Urothelium cell line (cell line): ENCODE measurements at regions not wholly inside any gene's neighbourhood (a gene's known extent, or its start where the extent isn't known, plus 50 kb on each side); places are given as distances from the start of the nearest gene placed in this dataset.
A peak's percentile ranks its signal among the peaks of the same experiment; 100 is the strongest.

Experiments
- DNase-seq: peaks from one replicate; pipeline ENCODE4 v3.0.0; 2011; ENCODE audit warnings: low spot score, mixed read lengths
- FAIRE-seq: peaks from 2 replicates; lab custom pipeline; 2011; peaks lifted over from hg19 to GRCh38; lab: Jason Lieb, UNC

DNA sequence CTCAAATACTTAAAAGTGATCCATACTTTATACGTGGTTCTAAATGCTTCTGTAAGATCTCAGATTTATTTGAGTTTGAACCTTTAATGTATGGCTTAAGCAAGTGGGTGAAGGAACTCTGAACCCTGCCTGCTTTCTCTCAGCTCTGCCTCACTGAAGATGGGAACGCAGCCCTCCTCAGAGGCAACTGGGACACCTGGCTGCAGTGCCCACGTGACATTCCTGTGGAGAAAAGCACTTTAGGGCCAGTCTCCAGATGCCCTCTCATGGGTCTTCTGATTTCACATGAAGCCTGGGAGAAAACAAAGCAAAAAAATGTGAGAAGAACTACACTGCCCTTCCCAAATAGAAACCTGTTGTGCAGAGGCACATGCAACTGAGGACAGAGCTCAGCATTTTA is 242.6 kb upstream of the ANKRD30A start:
- no peak for FAIRE-seq

GRCh38 chr10:36880898-36881297 is 244.5 kb upstream of the ANKRD30A start:
- no peak for FAIRE-seq
- DNase-seq, result peak; percentile 26

More for the DNA sequence above, 242.6 kb upstream of the ANKRD30A start:
- no peak for DNase-seq

DNA sequence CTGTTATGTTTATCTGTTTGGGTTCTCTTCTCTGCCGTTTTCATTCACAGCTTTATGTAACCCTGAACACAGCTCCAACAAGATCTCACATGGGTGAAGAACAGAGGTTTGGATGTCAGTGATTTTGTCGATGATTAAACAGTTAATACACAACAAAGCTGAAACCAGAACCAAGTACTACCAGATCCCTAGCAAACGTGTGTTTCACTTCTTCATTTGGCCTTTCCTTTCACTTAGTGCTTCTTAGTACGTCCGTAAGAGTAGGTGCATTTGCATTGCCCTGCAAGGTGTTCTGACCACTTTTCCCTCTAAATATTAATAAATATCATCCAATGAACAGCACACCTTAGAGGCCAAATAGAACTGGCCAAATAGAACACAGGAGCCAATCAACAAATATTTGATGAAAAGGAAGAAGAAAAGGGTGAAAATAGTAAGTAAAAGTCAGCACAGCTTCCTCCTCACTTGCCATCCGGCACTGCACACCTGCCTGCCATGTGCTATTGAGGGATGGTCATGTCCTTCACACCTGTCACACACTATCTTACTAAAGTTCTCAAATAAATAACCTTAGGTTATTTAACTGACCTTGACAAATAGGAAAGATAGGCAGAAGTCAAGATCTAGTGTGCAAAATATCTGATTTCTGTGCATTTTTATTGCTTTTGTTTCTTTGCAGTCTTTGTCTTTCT is 252.6 kb upstream of the ANKRD30A start:
- DNase-seq, result no peak
- FAIRE-seq, result peak; percentile 53

GRCh38 chr10:36840788-36841187 is 284.6 kb upstream of the ANKRD30A start:
- FAIRE-seq, result no peak
- no peak for DNase-seq

DNA sequence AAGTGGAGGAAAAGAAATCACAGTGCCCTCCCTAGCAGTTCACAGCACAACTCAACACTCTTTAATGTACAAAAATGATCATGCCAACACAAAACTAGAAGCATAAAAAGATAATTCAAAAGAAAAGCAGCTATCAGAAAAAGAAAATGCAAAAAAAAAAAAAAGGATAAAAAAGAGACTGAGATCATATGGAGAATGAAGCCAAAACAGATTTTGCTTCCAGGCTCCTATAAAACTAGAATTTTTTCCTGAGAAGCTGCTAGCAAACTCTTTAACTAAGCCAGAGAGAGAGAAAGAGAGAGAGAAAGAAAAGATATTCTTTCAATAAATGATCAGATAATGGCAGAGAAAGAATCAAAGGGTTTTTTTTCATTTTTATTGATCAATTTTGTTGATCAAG is 288.0 kb upstream of the ANKRD30A start:
- DNase-seq (no peak), FAIRE-seq (no peak)

DNA sequence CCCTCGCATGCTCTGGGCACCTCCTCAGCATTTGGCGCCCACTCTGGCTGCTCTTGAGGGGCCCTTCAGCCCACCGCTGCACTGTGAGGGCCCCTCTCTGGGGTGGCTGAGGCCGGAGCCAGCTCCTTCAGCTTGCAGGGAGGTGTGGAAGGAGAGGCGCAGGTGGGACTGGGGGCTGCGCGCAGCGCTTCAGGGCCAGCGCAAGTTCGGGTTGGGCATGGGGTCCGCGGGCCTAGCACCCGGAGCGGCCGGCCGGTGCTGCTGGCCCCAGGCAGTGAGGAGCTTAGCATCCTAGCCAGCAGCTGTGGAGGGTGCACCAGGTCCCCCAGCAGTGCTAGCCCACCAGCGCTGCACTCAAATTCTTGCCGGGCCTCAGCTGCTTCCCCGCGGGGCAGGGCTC is 305.6 kb upstream of the ANKRD30A start:
- DNase-seq, result no peak
- no peak for FAIRE-seq

GRCh38 chr10:36817898-36818297 is 307.5 kb upstream of the ANKRD30A start:
- peak; percentile 6 for DNase-seq
- no peak for FAIRE-seq

GRCh38 chr10:36808625-36809362 is 316.6 kb upstream of the ANKRD30A start:
- DNase-seq, result no peak
- FAIRE-seq, result no peak

- DNase-seq (no peak), FAIRE-seq (no peak)
Measured at GRCh38 chr10:36803229-36803628, 322.2 kb upstream of the ANKRD30A start.

GRCh38 chr10:36802490-36803153 is 322.8 kb upstream of the ANKRD30A start:
- DNase-seq, result no peak
- no peak for FAIRE-seq

- FAIRE-seq, result no peak
Measured at GRCh38 chr10:36801660-36802059, 323.7 kb upstream of the ANKRD30A start.

DNA sequence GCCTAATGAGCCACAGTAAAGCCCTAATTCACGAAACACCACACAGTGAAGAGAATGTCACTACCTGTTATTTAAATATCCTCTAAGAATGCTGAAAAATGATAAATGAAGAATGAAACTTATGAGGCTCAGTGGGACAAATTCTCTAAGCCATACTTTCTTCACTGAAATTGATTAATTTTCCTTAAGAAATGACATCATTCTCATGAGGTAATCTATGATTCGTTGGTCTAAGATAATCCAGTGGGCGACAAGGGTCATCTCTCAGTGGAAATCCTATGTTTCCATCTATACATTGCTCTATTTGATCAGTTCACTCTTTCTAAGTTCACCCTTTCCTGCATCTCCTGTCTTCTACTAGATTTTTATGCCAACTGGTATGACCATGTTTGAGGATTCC is 330.4 kb upstream of the ANKRD30A start:
- FAIRE-seq (no peak), DNase-seq (no peak)

More at GRCh38 chr10:36801660-36802059, 323.7 kb upstream of the ANKRD30A start:
- DNase-seq, result no peak

DNA sequence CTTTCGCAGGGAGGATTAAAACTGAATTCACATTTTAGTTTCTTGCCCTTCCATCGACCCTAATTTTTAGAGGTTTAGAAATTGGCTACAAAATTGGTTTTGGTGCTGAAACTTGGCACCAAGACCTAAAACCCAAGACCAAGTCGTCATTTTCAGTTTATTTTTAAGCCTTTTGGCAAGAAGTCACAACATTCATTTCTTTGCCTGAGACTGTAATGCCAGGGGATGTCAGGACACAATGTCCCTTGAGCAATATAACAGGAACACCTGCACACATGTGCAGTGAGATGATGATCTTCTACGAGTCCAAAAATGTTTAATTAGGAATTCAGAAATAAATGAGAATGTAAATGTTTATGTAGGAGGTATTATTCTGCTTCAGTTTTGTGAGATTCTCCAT is 335.4 kb upstream of the ANKRD30A start:
- FAIRE-seq, result no peak
- no peak for DNase-seq

DNA sequence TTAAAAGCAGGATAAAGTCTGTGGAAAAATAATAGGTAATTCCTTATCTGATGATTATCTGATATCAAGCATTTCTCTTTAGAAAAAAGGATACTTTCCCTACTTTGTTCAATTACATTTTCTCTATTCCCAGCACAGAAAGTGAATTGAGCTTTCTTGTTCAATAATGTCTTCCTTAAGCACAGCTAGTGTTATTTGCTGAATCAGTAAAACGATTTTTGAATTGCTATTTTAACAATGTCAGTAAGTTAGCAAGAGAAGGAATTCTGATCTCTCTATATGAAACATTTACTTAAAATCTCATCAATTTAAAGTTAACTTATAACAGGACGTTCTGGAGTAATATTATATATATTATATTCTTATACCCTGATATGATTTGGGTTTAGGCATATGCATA is 337.2 kb upstream of the ANKRD30A start:
- DNase-seq (no peak), FAIRE-seq (no peak)

GRCh38 chr10:36783400-36783799 is 342.0 kb upstream of the ANKRD30A start:
- no peak for FAIRE-seq

GRCh38 chr10:36781570-36781969 is 343.8 kb upstream of the ANKRD30A start:
- FAIRE-seq (no peak), DNase-seq (no peak)

More at GRCh38 chr10:36783400-36783799, 342.0 kb upstream of the ANKRD30A start:
- no peak for DNase-seq

GRCh38 chr10:36780158-36780557 is 345.2 kb upstream of the ANKRD30A start:
- no peak for FAIRE-seq
- no peak for DNase-seq

DNA sequence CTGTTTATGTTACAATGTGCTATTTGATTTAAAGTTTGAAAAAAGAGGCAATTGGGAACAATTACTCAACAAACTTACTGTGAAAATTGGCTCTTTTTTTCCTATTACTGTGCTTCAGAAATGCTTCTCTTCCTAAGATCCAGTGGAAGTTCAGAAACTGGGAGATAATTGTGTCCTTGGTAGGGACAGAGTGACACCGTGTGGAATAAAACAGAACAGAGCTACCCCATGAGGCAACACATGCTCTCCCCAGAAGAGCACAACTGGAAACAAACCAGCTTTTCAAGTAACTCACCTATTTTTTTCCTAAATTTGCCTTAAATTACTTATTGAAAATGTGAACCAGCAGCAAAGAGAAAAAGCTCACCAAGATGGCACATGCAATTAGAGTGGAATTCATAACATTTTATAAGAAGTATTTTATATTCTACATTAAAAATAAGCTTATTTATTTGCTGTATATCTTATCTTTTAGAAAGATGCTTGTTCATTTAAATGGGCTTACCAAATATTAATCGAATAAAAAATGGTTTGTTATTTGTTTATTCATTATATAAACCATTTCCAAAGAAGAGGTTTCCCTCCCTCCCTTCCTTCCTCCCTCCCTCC is 346.1 kb upstream of the ANKRD30A start:
- DNase-seq, result peak; percentile 60
- FAIRE-seq, result no peak

DNA sequence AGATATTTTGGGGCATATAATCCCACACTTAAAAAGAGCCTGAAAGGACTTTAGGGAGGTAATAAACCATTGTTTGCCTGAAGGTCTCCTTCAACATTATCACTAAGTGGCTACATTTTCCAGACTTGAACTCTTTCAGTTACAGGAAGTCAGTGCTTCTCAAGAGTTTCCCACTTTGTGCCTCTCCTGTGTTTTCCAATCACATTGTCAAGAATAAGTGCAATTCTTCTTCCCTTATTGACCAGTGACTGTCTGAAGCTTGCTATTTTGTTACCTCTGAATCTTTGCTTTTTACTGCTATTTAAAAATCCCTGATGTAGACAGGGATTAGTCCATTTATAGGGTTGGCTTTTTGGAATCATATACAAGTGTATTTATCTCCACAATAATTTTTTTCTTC is 346.7 kb upstream of the ANKRD30A start:
- no peak for DNase-seq
- no peak for FAIRE-seq

DNA sequence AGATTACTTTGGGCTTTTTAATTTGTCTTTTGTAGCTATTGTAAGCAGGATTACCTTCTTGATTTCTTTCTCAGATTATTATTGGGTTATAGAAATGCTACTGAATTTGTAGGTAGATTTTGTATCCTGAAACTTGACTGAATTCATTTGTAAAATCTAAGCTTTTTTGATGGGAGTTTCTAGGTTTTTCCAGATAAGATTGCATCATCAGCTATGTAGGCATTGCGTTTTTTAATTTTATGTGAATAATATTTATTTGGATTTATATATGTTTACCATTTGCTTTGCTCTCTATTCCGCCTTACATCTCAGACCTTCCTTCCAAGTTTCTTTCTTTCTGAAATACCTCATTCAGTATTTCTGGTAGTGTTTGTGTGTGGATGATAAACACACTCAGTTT is 351.7 kb upstream of the ANKRD30A start:
- FAIRE-seq (no peak), DNase-seq (no peak)

DNA sequence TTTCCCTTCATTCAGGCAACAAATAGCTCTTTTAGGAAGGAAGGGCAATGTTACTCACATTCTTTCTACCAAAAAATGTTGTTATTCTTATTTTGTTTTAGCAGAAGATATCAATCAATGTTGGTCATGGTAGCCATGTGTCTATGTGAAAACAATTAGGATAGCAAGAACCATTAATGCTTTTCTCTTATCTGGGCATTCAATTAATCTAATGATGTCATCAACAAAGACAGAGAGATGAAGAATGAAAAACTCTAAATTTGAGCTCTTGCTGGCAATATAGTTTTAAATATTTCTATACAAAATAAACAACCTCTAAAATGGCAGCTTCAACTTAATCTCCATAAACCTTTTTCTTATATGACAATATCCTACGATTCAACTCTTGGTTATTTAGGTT is 353.7 kb upstream of the ANKRD30A start:
- FAIRE-seq, result no peak

More for the DNA sequence above, 353.7 kb upstream of the ANKRD30A start:
- DNase-seq, result no peak
